ENCODE measurements at regions not wholly inside any gene's neighbourhood (a gene's known extent, or its start where the extent isn't known, plus 50 kb on each side); places are given as distances from the start of the nearest gene placed in this dataset.

- intact Hi-C loops (cut with micrococcal nuclease), result no loop called here
- no peaks in the 10 kb centered on the region for H3K4me1 ChIP-seq (ENCODE audit: control insufficient read depth in 1 of 2, insufficient read depth in 2 of 2, low read length in 2 of 2)
- H4K20me1 ChIP-seq (ENCODE audit: insufficient read depth), result no peaks in the 10 kb centered on the region
- no peaks in the 10 kb centered on the region for H3K36me3 ChIP-seq (ENCODE audit: control insufficient read depth in 1 of 2, insufficient read depth in 2 of 2, low read length in 2 of 2)
- ATAC-seq (no peak), DNase-seq (ENCODE audit: low read depth, low spot score) (no peak)
- CTCF ChIA-PET, result no interaction called here
- TF ChIP-seq CBX3 (IDR thresholded peaks at IDR 0.05; ENCODE audit: low read depth), result no peak
- no peak for TF ChIP-seq SP1 (IDR thresholded peaks at IDR 0.05; ENCODE audit: low read depth)
- no peak for TF ChIP-seq ATF3 (IDR thresholded peaks at IDR 0.05)
- TF ChIP-seq SRF (IDR thresholded peaks at IDR 0.05; ENCODE audit: low read depth), result no peak
- TF ChIP-seq ZBTB33 (IDR thresholded peaks at IDR 0.05; ENCODE audit: extremely low read depth, insufficient replicate concordance, low read length), result no peak
- TF ChIP-seq SIN3A (IDR thresholded peaks at IDR 0.05; ENCODE audit: low read depth), result no peak
- TF ChIP-seq ZFX (IDR thresholded peaks at IDR 0.05), result no peak
- no peak for TF ChIP-seq EGR1 (IDR thresholded peaks at IDR 0.05; ENCODE audit: low read depth)
- no peak for TF ChIP-seq ZNF274 (IDR thresholded peaks at IDR 0.05; ENCODE audit: low read depth, low read length)
- no peak for TF ChIP-seq RAD21 (IDR thresholded peaks at IDR 0.05; ENCODE audit: low read depth)
- TF ChIP-seq EZH2phosphoT487 (IDR thresholded peaks at IDR 0.05; ENCODE audit: borderline replicate concordance), result no peak
- TF ChIP-seq TCF7L2 (IDR thresholded peaks at IDR 0.05; ENCODE audit: borderline replicate concordance, extremely low read depth, insufficient read depth, insufficient read length), result no peak
- TF ChIP-seq POLR2AphosphoS5 (IDR thresholded peaks at IDR 0.05; ENCODE audit: low read depth, low read length), result no peak
- TF ChIP-seq FOSL1 (IDR thresholded peaks at IDR 0.05; ENCODE audit: low read depth), result no peak
- TF ChIP-seq ELF1 (IDR thresholded peaks at IDR 0.05; ENCODE audit: borderline replicate concordance, low read depth), result no peak
- TF ChIP-seq POLR2A (IDR thresholded peaks at IDR 0.05; ENCODE audit: borderline replicate concordance, extremely low read depth, insufficient read depth, insufficient read length), result no peak
- no peak for TF ChIP-seq REST (IDR thresholded peaks at IDR 0.05; ENCODE audit: low read depth)
- no peak for TF ChIP-seq CEBPB (IDR thresholded peaks at IDR 0.05; ENCODE audit: low read depth)
- no peak for TF ChIP-seq YY1 (IDR thresholded peaks at IDR 0.05; ENCODE audit: extremely low read depth, insufficient replicate concordance, low read depth, low read length)
- no peak overlapping the region for H3K4me3 ChIP-seq (replicated peaks in 1 of 2; ENCODE audit: low read depth in 1 of 2, low read length in 2 of 2)
- no peak overlapping the region for H2AFZ ChIP-seq (ENCODE audit: low read depth, low read length, poor library complexity, severe bottlenecking)
- POLR2A ChIA-PET, result no interaction called here
- H3K27ac ChIP-seq (ENCODE audit: low read depth, low read length), result no peak overlapping the region
- RAD21 ChIA-PET (ENCODE audit: low non-redundant PET in 1 of 2, low total read pairs in 2 of 2, uncharacterized antibody in 2 of 2, unreplicated experiment in 2 of 2), result no interaction called here
- H3K4me2 ChIP-seq (ENCODE audit: low read length), result no peak overlapping the region
- no peaks in the 10 kb centered on the region for H3K27me3 ChIP-seq (ENCODE audit: insufficient read depth, low read length)
- no peaks in the 10 kb centered on the region for H3K9me2 ChIP-seq (ENCODE audit: insufficient read depth)
- H3K9me3 ChIP-seq (ENCODE audit: control insufficient read depth in 1 of 2, insufficient read depth in 1 of 2, low read depth in 1 of 2, low read length in 2 of 2), result no peaks in the 10 kb centered on the region
- no peak overlapping the region for H3K9ac ChIP-seq (ENCODE audit: low read length)
- no TSS peak for BruUV-seq (replicated peaks)
- H3K79me2 ChIP-seq (ENCODE audit: insufficient read depth, low read length), result no peaks in the 10 kb centered on the region
Measured at GRCh38 chr5:104071887-104072286, 509.3 kb upstream of the NUDT12 start.

All from HCT116 (cell line).